ENCODE measurements at regions not wholly inside any gene's neighbourhood (a gene's known extent, or its start where the extent isn't known, plus 50 kb on each side); places are given as distances from the start of the nearest gene placed in this dataset.
"Not testable (repeated sequence)": the region's sequence is repeated elsewhere in the genome, so short reads cannot be mapped to it uniquely, and the experiment has no call there.

GRCh38 chr15:30470601-30471365 lies 56.7 kb upstream of the GOLGA8R start:
- not testable (repeated sequence) for H3K36me3 ChIP-seq, H3K4me1 ChIP-seq, H3K9me3 ChIP-seq, H3K27me3 ChIP-seq
- TF ChIP-seq, protein P1, sequence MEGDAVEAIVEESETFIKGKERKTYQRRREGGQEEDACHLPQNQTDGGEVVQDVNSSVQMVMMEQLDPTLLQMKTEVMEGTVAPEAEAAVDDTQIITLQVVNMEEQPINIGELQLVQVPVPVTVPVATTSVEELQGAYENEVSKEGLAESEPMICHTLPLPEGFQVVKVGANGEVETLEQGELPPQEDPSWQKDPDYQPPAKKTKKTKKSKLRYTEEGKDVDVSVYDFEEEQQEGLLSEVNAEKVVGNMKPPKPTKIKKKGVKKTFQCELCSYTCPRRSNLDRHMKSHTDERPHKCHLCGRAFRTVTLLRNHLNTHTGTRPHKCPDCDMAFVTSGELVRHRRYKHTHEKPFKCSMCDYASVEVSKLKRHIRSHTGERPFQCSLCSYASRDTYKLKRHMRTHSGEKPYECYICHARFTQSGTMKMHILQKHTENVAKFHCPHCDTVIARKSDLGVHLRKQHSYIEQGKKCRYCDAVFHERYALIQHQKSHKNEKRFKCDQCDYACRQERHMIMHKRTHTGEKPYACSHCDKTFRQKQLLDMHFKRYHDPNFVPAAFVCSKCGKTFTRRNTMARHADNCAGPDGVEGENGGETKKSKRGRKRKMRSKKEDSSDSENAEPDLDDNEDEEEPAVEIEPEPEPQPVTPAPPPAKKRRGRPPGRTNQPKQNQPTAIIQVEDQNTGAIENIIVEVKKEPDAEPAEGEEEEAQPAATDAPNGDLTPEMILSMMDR (IDR thresholded peaks at IDR 0.05) = peak in 1 of 4 experiments; percentile 28
- peak overlapping the region; percentile 9 to 88 (median 78) for H3K27ac ChIP-seq
- H3K4me3 ChIP-seq = peak overlapping the region; percentile 34 to 51
- WGBS, 2 donors (ENCODE audit: low coverage in 1 of 2) = no CpG with 5 or more reads among the region's 89 CpGs
- peak; percentile 97 for ATAC-seq

DNA sequence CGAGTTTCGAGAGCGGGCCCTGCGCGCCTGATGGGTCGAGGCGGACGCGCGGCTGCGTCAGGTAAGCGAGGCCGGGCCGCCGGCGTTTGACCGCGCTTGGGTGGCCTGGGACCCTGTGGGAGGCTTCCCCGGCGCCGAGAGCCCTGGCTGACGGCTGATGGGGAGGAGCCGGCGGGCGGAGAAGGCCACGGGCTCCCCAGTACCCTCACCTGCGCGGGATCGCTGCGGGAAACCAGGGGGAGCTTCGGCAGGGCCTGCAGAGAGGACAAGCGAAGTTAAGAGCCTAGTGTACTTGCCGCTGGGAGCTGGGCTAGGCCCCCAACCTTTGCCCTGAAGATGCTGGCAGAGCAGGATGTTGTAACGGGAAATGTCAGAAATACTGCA lies 57.3 kb upstream of the GOLGA8R start:
- Histone ChIP-seq H3K27ac (peak overlapping the region in 3 of 4 donors; percentile 77 to 88 (median 80)), H3K4me3 (peak overlapping the region; percentile 34 to 51)
- peak; percentile 35 for ATAC-seq
- not testable (repeated sequence) for H3K27me3 ChIP-seq, H3K4me1 ChIP-seq, H3K36me3 ChIP-seq, H3K9me3 ChIP-seq
- no CpG with 5 or more reads among the region's 34 CpGs for WGBS, 2 donors (ENCODE audit: low coverage in 1 of 2)

GRCh38 chr15:30471817-30472551 lies 57.9 kb upstream of the GOLGA8R start:
- not testable (repeated sequence) for H3K9me3 ChIP-seq, H3K27ac ChIP-seq, H3K27me3 ChIP-seq, ATAC-seq, H3K36me3 ChIP-seq, H3K4me3 ChIP-seq, H3K4me1 ChIP-seq
- no CpG with 5 or more reads among the region's 10 CpGs for WGBS, 2 donors (ENCODE audit: low coverage in 1 of 2)

DNA sequence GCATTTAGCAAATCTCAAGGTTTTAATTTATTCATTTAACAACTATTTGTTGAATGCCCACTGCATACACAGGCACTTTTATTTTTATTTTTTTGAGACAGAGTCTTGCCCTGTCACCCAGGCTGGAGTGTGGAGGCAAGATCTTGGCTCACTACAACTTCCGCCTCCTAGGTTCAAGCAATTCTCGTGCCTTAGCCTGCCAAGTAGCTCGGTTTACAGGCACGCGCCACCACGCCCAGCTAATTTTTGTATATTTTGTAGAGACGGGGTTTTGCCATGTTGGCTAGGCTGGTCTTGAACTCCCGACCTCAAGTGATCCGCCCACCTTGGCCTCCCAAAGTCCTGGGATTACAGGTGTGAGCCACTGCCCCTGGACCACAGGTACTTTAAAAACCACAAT lies 67.0 kb upstream of the GOLGA8Q start:
- not testable (repeated sequence) for H3K27ac ChIP-seq, H3K4me3 ChIP-seq, H3K36me3 ChIP-seq, H3K4me1 ChIP-seq, ATAC-seq, H3K27me3 ChIP-seq, H3K9me3 ChIP-seq
- WGBS, 2 donors (ENCODE audit: low coverage in 1 of 2) = 60% methylated on average over 1 of the region's 9 CpGs; no CpG with 5 or more reads in 1 of the 2 donors

- H3K27me3 ChIP-seq, H3K27ac ChIP-seq, H3K4me3 ChIP-seq, ATAC-seq, H3K4me1 ChIP-seq, H3K9me3 ChIP-seq, H3K36me3 ChIP-seq: not testable (repeated sequence)
- WGBS, 2 donors (ENCODE audit: low coverage in 1 of 2) = no CpG with 5 or more reads among the region's 17 CpGs
Measured at GRCh38 chr15:30489237-30489636, 62.6 kb upstream of the GOLGA8Q start.

DNA sequence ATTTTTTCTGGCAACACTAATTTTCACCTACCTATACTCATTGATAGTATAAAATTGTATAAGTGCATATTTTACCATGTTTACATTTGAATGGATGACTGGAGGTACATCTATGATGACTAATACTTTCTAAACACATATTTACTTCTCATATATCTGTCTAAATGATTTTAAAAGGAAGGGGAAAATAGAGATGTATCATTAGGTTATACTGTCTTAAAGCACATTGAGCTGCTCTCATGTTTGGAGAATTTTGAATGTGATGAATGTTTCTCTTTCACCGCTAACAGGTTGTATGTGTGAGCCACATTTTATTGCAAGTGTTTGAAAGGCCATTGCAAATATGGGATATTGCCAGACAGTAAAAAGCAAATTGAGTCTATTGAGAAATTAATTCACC lies 61.5 kb upstream of the GOLGA8Q start:
- H3K4me3 ChIP-seq, H3K9me3 ChIP-seq, ATAC-seq, H3K4me1 ChIP-seq, H3K36me3 ChIP-seq, H3K27me3 ChIP-seq, H3K27ac ChIP-seq: not testable (repeated sequence)
- 100% methylated on average over 1 of the region's 1 CpG; no CpG with 5 or more reads in 1 of the 2 donors for WGBS, 2 donors (ENCODE audit: low coverage in 1 of 2)

- H3K27ac ChIP-seq, H3K9me3 ChIP-seq, ATAC-seq, H3K36me3 ChIP-seq, H3K4me1 ChIP-seq, H3K27me3 ChIP-seq, H3K4me3 ChIP-seq: not testable (repeated sequence)
- WGBS, 2 donors (ENCODE audit: low coverage in 1 of 2) = no CpG with 5 or more reads among the region's 1 CpG
Measured at GRCh38 chr15:30493947-30494346, 57.9 kb upstream of the GOLGA8Q start.

DNA sequence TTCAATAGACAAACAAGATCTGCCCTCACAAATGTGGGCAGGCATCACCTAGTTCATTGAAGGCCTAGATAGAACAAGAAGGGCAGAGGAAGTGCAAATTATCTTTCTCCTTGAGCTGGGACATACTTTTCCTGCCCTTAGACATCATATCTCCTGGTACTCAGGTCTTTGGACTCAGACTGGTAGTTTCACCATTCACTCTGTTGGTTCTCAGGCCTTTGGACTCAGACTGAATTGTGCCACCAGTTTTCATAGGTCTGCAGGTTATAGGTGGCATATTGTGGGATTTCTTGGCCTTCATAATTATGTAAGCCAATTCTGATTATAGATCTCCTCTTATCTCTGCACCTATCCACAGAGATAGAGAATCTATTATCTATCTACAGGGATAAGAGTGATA lies 54.6 kb upstream of the GOLGA8Q start:
- not testable (repeated sequence) for H3K36me3 ChIP-seq, ATAC-seq, H3K9me3 ChIP-seq, H3K27ac ChIP-seq, H3K4me3 ChIP-seq, H3K27me3 ChIP-seq, H3K4me1 ChIP-seq

GRCh38 chr15:30499233-30499632 lies 52.6 kb upstream of the GOLGA8Q start:
- H3K27me3 ChIP-seq, ATAC-seq, H3K4me1 ChIP-seq, H3K9me3 ChIP-seq, H3K4me3 ChIP-seq, H3K27ac ChIP-seq, H3K36me3 ChIP-seq: not testable (repeated sequence)
- WGBS, 2 donors (ENCODE audit: low coverage in 1 of 2) = no CpG with 5 or more reads among the region's 7 CpGs

GRCh38 chr15:30500511-30500910 lies 51.3 kb upstream of the GOLGA8Q start:
- H3K9me3 ChIP-seq, ATAC-seq, H3K4me3 ChIP-seq, H3K27ac ChIP-seq, H3K27me3 ChIP-seq, H3K36me3 ChIP-seq, H3K4me1 ChIP-seq: not testable (repeated sequence)
- WGBS, 2 donors (ENCODE audit: low coverage in 1 of 2) = 100% methylated on average over 1 of the region's 2 CpGs
